ENCODE measurements at regions not wholly inside any gene's neighbourhood (a gene's known extent, or its start where the extent isn't known, plus 50 kb on each side); places are given as distances from the start of the nearest gene placed in this dataset.
"Not testable (repeated sequence)": the region's sequence is repeated elsewhere in the genome, so short reads cannot be mapped to it uniquely, and the experiment has no call there.

GRCh38 chr10:107952649-107953556 lies 788.4 kb upstream of the SORCS1 start:
- TF ChIP-seq JUND (IDR thresholded peaks at IDR 0.05) = no peak
- TF ChIP-seq YY1 (IDR thresholded peaks at IDR 0.05) = no peak
- no peak for TF ChIP-seq MAX (IDR thresholded peaks at IDR 0.05)
- TF ChIP-seq EGR1 (IDR thresholded peaks at IDR 0.05; ENCODE audit: low read depth in 2 of 2) = no peak
- no peak for TF ChIP-seq ATF3 (IDR thresholded peaks at IDR 0.05)
- TF ChIP-seq HNF4G (IDR thresholded peaks at IDR 0.05) = no peak
- TF ChIP-seq SP1 (IDR thresholded peaks at IDR 0.05) = no peak
- TF ChIP-seq TAF1 (conservative IDR thresholded peaks at IDR 0.05) = no peak
- TF ChIP-seq RAD21 (IDR thresholded peaks at IDR 0.05) = no peak
- no peak for TF ChIP-seq CTCF (IDR thresholded peaks at IDR 0.05; ENCODE audit: low read depth, low read length, missing input control)
- TF ChIP-seq GABPA (IDR thresholded peaks at IDR 0.05 in 1 of 2, conservative IDR thresholded peaks at IDR 0.05 in 1 of 2) = no peak
- TF ChIP-seq ZBTB33 (IDR thresholded peaks at IDR 0.05) = no peak
- no peak for TF ChIP-seq RXRA (IDR thresholded peaks at IDR 0.05)
- no peak for TF ChIP-seq FOXA1 (IDR thresholded peaks at IDR 0.05)
- TF ChIP-seq REST (IDR thresholded peaks at IDR 0.05) = no peak
- Histone ChIP-seq H3K36me3 (ENCODE audit: control insufficient read depth in 4 of 4, insufficient read depth in 3 of 4, low read depth in 1 of 4, low read length in 3 of 4) (no peaks in the 10 kb centered on the region), H3K27ac (ENCODE audit: low read depth in 1 of 2, low read length in 2 of 2) (no peak overlapping the region), H3K9me3 (ENCODE audit: control insufficient read depth in 4 of 4, low read length in 3 of 4) (no peaks in the 10 kb centered on the region), H3K4me3 (ENCODE audit: low read depth in 1 of 3, low read length in 3 of 3) (no peak overlapping the region), H3K4me1 (ENCODE audit: control insufficient read depth in 4 of 4, insufficient read depth in 4 of 4, low read length in 3 of 4) (no peaks in the 10 kb centered on the region), H3K27me3 (ENCODE audit: control insufficient read depth in 4 of 4, insufficient read depth in 4 of 4, low read length in 3 of 4) (no peaks in the 10 kb centered on the region), H3K9ac (ENCODE audit: low read depth in 1 of 2, low read length in 2 of 2) (no peak overlapping the region)
- WGBS = 42% methylated on average over 6 of the region's 6 CpGs
- no peak for DNase-seq (ENCODE audit: low spot score)

- not testable (repeated sequence) for H3K9ac ChIP-seq (ENCODE audit: low read depth in 1 of 2, low read length in 2 of 2); H3K27me3 ChIP-seq (ENCODE audit: control insufficient read depth in 4 of 4, insufficient read depth in 4 of 4, low read length in 3 of 4); DNase-seq (ENCODE audit: low spot score); H3K9me3 ChIP-seq (ENCODE audit: control insufficient read depth in 4 of 4, low read length in 3 of 4); H3K4me1 ChIP-seq (ENCODE audit: control insufficient read depth in 4 of 4, insufficient read depth in 4 of 4, low read length in 3 of 4); H3K27ac ChIP-seq (ENCODE audit: low read depth in 1 of 2, low read length in 2 of 2); H3K4me3 ChIP-seq (ENCODE audit: low read depth in 1 of 3, low read length in 3 of 3); H3K36me3 ChIP-seq (ENCODE audit: control insufficient read depth in 4 of 4, insufficient read depth in 3 of 4, low read depth in 1 of 4, low read length in 3 of 4)
- WGBS = 91% methylated on average over 33 of the region's 33 CpGs
Observed at GRCh38 chr10:107950411-107951062, 786.0 kb upstream of the SORCS1 start.

All from liver (tissue), 8 donors.